Smooth muscle cell (in vitro differentiated cells): ENCODE measurements at regions not wholly inside any gene's neighbourhood (a gene's known extent, or its start where the extent isn't known, plus 50 kb on each side); places are given as distances from the start of the nearest gene placed in this dataset.

ENCODE experiments used
- DNase-seq: peaks from one replicate; lab custom pipeline; 2025; ENCODE audit not compliant: unreplicated experiment; lab: John Stamatoyannopoulos, UW
- H2AFZ ChIP-seq: fragments of 200-600 bp; sonication (generic); 2 replicates; pipeline ENCODE4 v1.6.0; 2016; ENCODE audit warnings: antibody characterized with exemption, low read depth, mild to moderate bottlenecking
- H3F3A ChIP-seq: fragments of 200-600 bp; sonication (generic); 2 replicates; pipeline ENCODE4 v1.6.0; 2017; ENCODE audit warnings: antibody characterized with exemption, low read depth
- H3K27ac ChIP-seq: fragments of 200-600 bp; sonication (generic); 2 replicates; pipeline ENCODE4 v1.5.1; 2016; ENCODE audit warnings: low read depth, mild to moderate bottlenecking
- H3K27me3 ChIP-seq: fragments of 200-600 bp; sonication (generic); 2 replicates; pipeline ENCODE4 v1.6.1; 2016; ENCODE audit warnings: low read depth, mild to moderate bottlenecking
- H3K36me3 ChIP-seq: fragments of 200-600 bp; sonication (generic); 2 replicates; pipeline ENCODE4 v1.5.1; 2016; ENCODE audit warnings: low read depth
- H3K4me1 ChIP-seq: fragments of 200-600 bp; sonication (generic); 2 replicates; pipeline ENCODE4 v1.5.1; 2016; ENCODE audit warnings: low read depth
- H3K4me2 ChIP-seq: fragments of 200-600 bp; sonication (generic); 2 replicates; pipeline ENCODE4 v1.6.0; 2016; ENCODE audit warnings: mild to moderate bottlenecking
- H3K4me3 ChIP-seq: fragments of 200-600 bp; sonication (generic); 2 replicates; pipeline ENCODE4 v1.5.1; 2016; ENCODE audit warnings: mild to moderate bottlenecking
- H3K79me2 ChIP-seq: fragments of 200-600 bp; sonication (generic); 2 replicates; pipeline ENCODE4 v1.6.0; 2016; ENCODE audit warnings: low read depth, mild to moderate bottlenecking
- H3K9ac ChIP-seq: fragments of 200-600 bp; sonication (generic); 2 replicates; pipeline ENCODE4 v1.6.0; 2016; ENCODE audit warnings: low read depth
- H3K9me3 ChIP-seq: fragments of 200-600 bp; sonication (generic); replicated peaks from 2 replicates; pipeline ENCODE4 v1.5.1; 2016; ENCODE audit warnings: low read depth
- H4K20me1 ChIP-seq: fragments of 200-600 bp; sonication (generic); 2 replicates; pipeline ENCODE4 v1.6.0; 2016; ENCODE audit warnings: low read depth
- WGBS: methylation state at CpG from one replicate; pipeline ENCODE4 v1.1.7; 2016; ENCODE audit warnings: low lambda C conversion rate; 5-methylcytosine and 5-hydroxymethylcytosine counted together
- TF ChIP-seq, protein P1 (sequence below): fragments of 200-600 bp; sonication (generic); IDR thresholded peaks from 2 replicates; pipeline ENCODE4 v1.5.1; 2017; ENCODE audit warnings: borderline replicate concordance, mild to moderate bottlenecking, antibody characterized with exemption; ENCODE audit not compliant: insufficient read depth, poor library complexity, severe bottlenecking

DNA sequence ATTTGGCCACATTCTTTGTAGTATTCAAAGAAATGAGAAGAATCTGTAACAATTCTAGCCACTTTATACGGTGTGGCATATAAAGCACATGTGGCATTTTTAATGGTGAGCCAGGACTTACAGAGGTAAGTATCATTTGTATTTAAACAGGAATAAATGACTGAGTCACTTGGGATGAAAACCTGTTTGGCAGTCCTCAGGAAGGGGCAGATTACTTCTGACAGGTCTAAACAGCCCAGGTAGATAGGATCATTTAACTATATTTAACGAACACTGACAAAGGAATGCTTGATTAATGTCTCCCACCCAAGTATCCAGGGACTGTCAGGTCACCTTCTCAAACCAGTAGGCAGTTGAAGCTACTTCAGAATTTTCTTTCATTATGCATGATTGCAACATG lies 241.5 kb upstream of the SATB1 start:
- Histone ChIP-seq H4K20me1 (no peaks in the 10 kb centered on the region), H2AFZ (no peak overlapping the region), H3K79me2 (no peaks in the 10 kb centered on the region), H3K4me3 (no peak overlapping the region), H3K9ac (no peak overlapping the region), H3K4me2 (no peak overlapping the region), H3K4me1 (no peaks in the 10 kb centered on the region), H3K9me3 (no peaks in the 10 kb centered on the region), H3K27ac (no peak overlapping the region), H3K27me3 (no peaks in the 10 kb centered on the region), H3K36me3 (no peaks in the 10 kb centered on the region), H3F3A (no peaks in the 10 kb centered on the region)
- WGBS, result 65% methylated on average over 2 of the region's 2 CpGs
- DNase-seq, result no peak
- TF ChIP-seq, protein P1, sequence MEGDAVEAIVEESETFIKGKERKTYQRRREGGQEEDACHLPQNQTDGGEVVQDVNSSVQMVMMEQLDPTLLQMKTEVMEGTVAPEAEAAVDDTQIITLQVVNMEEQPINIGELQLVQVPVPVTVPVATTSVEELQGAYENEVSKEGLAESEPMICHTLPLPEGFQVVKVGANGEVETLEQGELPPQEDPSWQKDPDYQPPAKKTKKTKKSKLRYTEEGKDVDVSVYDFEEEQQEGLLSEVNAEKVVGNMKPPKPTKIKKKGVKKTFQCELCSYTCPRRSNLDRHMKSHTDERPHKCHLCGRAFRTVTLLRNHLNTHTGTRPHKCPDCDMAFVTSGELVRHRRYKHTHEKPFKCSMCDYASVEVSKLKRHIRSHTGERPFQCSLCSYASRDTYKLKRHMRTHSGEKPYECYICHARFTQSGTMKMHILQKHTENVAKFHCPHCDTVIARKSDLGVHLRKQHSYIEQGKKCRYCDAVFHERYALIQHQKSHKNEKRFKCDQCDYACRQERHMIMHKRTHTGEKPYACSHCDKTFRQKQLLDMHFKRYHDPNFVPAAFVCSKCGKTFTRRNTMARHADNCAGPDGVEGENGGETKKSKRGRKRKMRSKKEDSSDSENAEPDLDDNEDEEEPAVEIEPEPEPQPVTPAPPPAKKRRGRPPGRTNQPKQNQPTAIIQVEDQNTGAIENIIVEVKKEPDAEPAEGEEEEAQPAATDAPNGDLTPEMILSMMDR, result no peak

DNA sequence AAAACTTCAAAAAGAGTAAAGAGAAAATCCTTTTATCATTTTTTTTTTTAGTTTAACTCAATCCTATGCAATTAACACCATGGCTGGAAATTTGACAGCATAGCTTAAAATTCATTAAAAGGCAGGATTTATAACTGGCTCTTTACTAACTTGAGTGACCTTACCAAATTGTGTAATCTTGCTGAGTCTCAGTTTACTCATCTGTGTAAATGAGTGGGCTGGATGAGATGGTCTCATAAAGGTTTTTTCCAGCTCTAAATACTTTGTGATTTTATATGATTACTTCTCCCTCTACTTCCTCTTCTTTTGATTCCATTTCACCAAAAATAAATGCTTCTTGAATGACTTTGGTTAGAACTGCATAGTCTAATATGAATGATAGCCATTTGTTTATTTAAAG lies 234.9 kb upstream of the SATB1 start:
- H3K79me2 ChIP-seq, result no peaks in the 10 kb centered on the region

DNA sequence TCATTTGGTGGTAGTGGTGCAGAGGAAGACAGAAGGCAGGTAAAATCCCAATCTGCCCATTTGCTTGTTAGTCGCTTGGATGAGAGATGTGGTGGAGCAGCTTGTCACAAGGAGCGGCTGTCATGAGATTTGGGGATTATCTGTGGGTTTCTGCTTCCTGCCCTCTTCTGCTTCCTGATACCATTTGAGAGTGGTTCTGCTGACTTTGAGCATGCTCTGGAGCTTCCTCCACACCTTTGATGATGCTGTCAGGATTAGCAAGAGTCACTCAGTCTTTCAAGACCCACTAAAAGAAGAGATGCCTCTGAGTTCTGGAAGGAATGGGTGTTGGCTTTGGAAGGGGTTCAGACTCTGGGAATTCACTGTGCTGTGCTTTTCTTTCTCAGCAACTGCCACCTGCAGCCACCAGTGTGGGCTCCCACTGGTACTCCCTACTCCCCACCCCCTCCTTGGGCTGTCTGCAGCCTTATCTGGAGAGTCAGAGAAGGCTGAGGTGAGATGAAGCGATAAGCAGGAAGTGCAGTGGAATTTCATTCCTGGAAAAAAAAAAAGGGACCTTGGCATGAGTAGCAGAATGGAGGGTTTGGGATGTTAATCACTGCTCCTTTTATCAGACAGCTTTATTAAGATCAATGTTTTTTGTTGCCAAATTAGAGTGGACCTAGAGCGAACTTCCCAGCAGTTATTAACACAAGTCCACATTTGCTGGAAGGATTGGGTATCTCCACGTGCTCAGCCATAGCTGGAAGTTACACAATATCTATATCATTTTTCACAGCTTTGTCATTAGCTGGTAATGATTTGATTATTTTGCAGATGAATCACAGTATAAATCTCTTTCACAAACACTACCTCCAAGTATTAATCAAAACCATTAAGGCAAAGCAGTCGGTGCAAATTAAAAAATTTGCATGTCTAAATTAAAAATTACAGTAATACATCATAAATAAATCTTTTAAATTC lies 233.0 kb upstream of the SATB1 start:
- TF ChIP-seq, protein P1, result no peak
- Histone ChIP-seq H3K4me1 (no peaks in the 10 kb centered on the region), H3K9ac (no peak overlapping the region), H3K79me2 (no peaks in the 10 kb centered on the region), H2AFZ (no peak overlapping the region), H3K27ac (no peak overlapping the region), H3K36me3 (no peaks in the 10 kb centered on the region), H3K9me3 (no peaks in the 10 kb centered on the region), H3K27me3 (no peaks in the 10 kb centered on the region), H3K4me3 (no peak overlapping the region), H3F3A (no peaks in the 10 kb centered on the region), H3K4me2 (no peak overlapping the region), H4K20me1 (no peaks in the 10 kb centered on the region)
- WGBS, result 69% methylated on average over 6 of the region's 6 CpGs
- DNase-seq, result no peak

More for the DNA sequence above, 234.9 kb upstream of the SATB1 start:
- Histone ChIP-seq H3K4me2 (no peak overlapping the region), H3K27ac (no peak overlapping the region), H3K9ac (no peak overlapping the region), H3K4me3 (no peak overlapping the region), H3K36me3 (no peaks in the 10 kb centered on the region), H3K4me1 (no peaks in the 10 kb centered on the region), H2AFZ (no peak overlapping the region), H3K27me3 (no peaks in the 10 kb centered on the region), H3K9me3 (no peaks in the 10 kb centered on the region), H4K20me1 (no peaks in the 10 kb centered on the region), H3F3A (no peaks in the 10 kb centered on the region)
- TF ChIP-seq, protein P1, result no peak
- DNase-seq, result no peak

DNA sequence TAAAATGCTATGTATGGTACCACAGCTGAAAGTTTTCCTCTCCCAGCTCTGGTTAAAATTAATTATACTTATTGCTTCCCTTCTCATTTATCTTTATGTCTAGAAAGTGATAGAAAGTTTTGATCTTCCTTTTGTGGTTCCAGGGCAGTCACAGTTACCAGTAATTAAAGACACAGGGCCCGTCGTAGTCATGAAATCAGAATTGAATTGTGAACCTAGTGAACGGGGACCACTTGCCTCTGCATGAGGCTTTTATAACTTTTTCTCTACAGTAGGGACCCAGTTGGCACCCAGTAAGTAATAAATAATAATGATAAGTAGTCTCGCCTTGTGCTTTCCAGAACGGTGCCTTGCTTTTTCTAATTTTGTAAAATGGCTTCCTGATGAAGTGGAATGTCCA lies 231.7 kb upstream of the SATB1 start:
- Histone ChIP-seq H4K20me1 (no peaks in the 10 kb centered on the region), H3K36me3 (no peaks in the 10 kb centered on the region), H3K79me2 (no peaks in the 10 kb centered on the region), H3K27me3 (no peaks in the 10 kb centered on the region), H2AFZ (no peak overlapping the region), H3K27ac (no peak overlapping the region), H3K4me3 (no peak overlapping the region), H3K4me1 (no peaks in the 10 kb centered on the region), H3K9ac (no peak overlapping the region), H3F3A (no peaks in the 10 kb centered on the region), H3K9me3 (no peaks in the 10 kb centered on the region), H3K4me2 (no peak overlapping the region)
- TF ChIP-seq, protein P1, result no peak
- WGBS, result 90% methylated on average over 5 of the region's 5 CpGs
- no peak for DNase-seq
